ENCODE measurements at regions not wholly inside any gene's neighbourhood (a gene's known extent, or its start where the extent isn't known, plus 50 kb on each side); places are given as distances from the start of the nearest gene placed in this dataset.

- TF ChIP-seq, protein P1, sequence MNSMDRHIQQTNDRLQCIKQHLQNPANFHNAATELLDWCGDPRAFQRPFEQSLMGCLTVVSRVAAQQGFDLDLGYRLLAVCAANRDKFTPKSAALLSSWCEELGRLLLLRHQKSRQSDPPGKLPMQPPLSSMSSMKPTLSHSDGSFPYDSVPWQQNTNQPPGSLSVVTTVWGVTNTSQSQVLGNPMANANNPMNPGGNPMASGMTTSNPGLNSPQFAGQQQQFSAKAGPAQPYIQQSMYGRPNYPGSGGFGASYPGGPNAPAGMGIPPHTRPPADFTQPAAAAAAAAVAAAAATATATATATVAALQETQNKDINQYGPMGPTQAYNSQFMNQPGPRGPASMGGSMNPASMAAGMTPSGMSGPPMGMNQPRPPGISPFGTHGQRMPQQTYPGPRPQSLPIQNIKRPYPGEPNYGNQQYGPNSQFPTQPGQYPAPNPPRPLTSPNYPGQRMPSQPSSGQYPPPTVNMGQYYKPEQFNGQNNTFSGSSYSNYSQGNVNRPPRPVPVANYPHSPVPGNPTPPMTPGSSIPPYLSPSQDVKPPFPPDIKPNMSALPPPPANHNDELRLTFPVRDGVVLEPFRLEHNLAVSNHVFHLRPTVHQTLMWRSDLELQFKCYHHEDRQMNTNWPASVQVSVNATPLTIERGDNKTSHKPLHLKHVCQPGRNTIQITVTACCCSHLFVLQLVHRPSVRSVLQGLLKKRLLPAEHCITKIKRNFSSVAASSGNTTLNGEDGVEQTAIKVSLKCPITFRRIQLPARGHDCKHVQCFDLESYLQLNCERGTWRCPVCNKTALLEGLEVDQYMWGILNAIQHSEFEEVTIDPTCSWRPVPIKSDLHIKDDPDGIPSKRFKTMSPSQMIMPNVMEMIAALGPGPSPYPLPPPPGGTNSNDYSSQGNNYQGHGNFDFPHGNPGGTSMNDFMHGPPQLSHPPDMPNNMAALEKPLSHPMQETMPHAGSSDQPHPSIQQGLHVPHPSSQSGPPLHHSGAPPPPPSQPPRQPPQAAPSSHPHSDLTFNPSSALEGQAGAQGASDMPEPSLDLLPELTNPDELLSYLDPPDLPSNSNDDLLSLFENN (IDR thresholded peaks at IDR 0.05; ENCODE audit: low read depth in 2 of 2, low read length in 2 of 2): no peak
- TF ChIP-seq ZBTB43 (CRISPR knock-in tag; IDR thresholded peaks at IDR 0.05): no peak
- TF ChIP-seq, protein P2, sequence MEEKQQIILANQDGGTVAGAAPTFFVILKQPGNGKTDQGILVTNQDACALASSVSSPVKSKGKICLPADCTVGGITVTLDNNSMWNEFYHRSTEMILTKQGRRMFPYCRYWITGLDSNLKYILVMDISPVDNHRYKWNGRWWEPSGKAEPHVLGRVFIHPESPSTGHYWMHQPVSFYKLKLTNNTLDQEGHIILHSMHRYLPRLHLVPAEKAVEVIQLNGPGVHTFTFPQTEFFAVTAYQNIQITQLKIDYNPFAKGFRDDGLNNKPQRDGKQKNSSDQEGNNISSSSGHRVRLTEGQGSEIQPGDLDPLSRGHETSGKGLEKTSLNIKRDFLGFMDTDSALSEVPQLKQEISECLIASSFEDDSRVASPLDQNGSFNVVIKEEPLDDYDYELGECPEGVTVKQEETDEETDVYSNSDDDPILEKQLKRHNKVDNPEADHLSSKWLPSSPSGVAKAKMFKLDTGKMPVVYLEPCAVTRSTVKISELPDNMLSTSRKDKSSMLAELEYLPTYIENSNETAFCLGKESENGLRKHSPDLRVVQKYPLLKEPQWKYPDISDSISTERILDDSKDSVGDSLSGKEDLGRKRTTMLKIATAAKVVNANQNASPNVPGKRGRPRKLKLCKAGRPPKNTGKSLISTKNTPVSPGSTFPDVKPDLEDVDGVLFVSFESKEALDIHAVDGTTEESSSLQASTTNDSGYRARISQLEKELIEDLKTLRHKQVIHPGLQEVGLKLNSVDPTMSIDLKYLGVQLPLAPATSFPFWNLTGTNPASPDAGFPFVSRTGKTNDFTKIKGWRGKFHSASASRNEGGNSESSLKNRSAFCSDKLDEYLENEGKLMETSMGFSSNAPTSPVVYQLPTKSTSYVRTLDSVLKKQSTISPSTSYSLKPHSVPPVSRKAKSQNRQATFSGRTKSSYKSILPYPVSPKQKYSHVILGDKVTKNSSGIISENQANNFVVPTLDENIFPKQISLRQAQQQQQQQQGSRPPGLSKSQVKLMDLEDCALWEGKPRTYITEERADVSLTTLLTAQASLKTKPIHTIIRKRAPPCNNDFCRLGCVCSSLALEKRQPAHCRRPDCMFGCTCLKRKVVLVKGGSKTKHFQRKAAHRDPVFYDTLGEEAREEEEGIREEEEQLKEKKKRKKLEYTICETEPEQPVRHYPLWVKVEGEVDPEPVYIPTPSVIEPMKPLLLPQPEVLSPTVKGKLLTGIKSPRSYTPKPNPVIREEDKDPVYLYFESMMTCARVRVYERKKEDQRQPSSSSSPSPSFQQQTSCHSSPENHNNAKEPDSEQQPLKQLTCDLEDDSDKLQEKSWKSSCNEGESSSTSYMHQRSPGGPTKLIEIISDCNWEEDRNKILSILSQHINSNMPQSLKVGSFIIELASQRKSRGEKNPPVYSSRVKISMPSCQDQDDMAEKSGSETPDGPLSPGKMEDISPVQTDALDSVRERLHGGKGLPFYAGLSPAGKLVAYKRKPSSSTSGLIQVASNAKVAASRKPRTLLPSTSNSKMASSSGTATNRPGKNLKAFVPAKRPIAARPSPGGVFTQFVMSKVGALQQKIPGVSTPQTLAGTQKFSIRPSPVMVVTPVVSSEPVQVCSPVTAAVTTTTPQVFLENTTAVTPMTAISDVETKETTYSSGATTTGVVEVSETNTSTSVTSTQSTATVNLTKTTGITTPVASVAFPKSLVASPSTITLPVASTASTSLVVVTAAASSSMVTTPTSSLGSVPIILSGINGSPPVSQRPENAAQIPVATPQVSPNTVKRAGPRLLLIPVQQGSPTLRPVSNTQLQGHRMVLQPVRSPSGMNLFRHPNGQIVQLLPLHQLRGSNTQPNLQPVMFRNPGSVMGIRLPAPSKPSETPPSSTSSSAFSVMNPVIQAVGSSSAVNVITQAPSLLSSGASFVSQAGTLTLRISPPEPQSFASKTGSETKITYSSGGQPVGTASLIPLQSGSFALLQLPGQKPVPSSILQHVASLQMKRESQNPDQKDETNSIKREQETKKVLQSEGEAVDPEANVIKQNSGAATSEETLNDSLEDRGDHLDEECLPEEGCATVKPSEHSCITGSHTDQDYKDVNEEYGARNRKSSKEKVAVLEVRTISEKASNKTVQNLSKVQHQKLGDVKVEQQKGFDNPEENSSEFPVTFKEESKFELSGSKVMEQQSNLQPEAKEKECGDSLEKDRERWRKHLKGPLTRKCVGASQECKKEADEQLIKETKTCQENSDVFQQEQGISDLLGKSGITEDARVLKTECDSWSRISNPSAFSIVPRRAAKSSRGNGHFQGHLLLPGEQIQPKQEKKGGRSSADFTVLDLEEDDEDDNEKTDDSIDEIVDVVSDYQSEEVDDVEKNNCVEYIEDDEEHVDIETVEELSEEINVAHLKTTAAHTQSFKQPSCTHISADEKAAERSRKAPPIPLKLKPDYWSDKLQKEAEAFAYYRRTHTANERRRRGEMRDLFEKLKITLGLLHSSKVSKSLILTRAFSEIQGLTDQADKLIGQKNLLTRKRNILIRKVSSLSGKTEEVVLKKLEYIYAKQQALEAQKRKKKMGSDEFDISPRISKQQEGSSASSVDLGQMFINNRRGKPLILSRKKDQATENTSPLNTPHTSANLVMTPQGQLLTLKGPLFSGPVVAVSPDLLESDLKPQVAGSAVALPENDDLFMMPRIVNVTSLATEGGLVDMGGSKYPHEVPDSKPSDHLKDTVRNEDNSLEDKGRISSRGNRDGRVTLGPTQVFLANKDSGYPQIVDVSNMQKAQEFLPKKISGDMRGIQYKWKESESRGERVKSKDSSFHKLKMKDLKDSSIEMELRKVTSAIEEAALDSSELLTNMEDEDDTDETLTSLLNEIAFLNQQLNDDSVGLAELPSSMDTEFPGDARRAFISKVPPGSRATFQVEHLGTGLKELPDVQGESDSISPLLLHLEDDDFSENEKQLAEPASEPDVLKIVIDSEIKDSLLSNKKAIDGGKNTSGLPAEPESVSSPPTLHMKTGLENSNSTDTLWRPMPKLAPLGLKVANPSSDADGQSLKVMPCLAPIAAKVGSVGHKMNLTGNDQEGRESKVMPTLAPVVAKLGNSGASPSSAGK (IDR thresholded peaks at IDR 0.05): no peak
- TF ChIP-seq U2AF1 (optimal IDR thresholded peaks at IDR 0.05; ENCODE audit: low read depth, low read length): no peak
- TF ChIP-seq, protein P3, sequence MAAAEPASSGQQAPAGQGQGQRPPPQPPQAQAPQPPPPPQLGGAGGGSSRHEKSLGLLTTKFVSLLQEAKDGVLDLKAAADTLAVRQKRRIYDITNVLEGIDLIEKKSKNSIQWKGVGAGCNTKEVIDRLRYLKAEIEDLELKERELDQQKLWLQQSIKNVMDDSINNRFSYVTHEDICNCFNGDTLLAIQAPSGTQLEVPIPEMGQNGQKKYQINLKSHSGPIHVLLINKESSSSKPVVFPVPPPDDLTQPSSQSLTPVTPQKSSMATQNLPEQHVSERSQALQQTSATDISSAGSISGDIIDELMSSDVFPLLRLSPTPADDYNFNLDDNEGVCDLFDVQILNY (CRISPR knock-in tag; IDR thresholded peaks at IDR 0.05): no peak
These were observed 191.1 kb upstream of the TTC29 start (continued) for GRCh38 chr4:147136751-147137150.
